Osteoblast (primary cell): ENCODE measurements at regions not wholly inside any gene's neighbourhood (a gene's known extent, or its start where the extent isn't known, plus 50 kb on each side); places are given as distances from the start of the nearest gene placed in this dataset.

Source experiments
- DNase-seq: peaks from one replicate; pipeline ENCODE4 v3.0.0; 2011; ENCODE audit warnings: low spot score, mixed read lengths; ENCODE audit not compliant: insufficient read length; ENCODE audit errors: missing footprints
- H2AFZ ChIP-seq: 2 replicates; pipeline ENCODE4 v1.6.0; 2011; ENCODE audit warnings: mild to moderate bottlenecking, low read length
- H3K27ac ChIP-seq: 2 replicates; pipeline ENCODE4 v1.5.1; 2011; ENCODE audit warnings: mild to moderate bottlenecking, low read depth, low read length, moderate library complexity
- H3K27me3 ChIP-seq: 2 replicates; pipeline ENCODE4 v1.6.0; 2012; ENCODE audit warnings: mild to moderate bottlenecking, control low read depth, inconsistent platforms, low read length, moderate library complexity; ENCODE audit not compliant: insufficient read depth
- H3K36me3 ChIP-seq: 2 replicates; pipeline ENCODE4 v1.5.1; 2011; ENCODE audit warnings: mild to moderate bottlenecking, low read length, control low read depth, moderate library complexity; ENCODE audit not compliant: insufficient read depth
- H3K4me1 ChIP-seq: 2 replicates; pipeline ENCODE4 v1.5.1; 2011; ENCODE audit warnings: mild to moderate bottlenecking, low read length, control low read depth, moderate library complexity; ENCODE audit not compliant: insufficient read depth
- H3K4me2 ChIP-seq: 2 replicates; pipeline ENCODE4 v1.6.0; 2011; ENCODE audit warnings: mild to moderate bottlenecking, low read length; ENCODE audit not compliant: insufficient read depth
- H3K4me3 ChIP-seq: fragments of 200-600 bp; sonication (generic); 3 replicates; pipeline ENCODE4 v1.5.1; 2012; ENCODE audit warnings: mild to moderate bottlenecking, low read length, inconsistent platforms; ENCODE audit not compliant: insufficient read depth
- H3K79me2 ChIP-seq: 2 replicates; pipeline ENCODE4 v1.6.0; 2012; ENCODE audit warnings: mild to moderate bottlenecking, low read length, control low read depth, inconsistent platforms; ENCODE audit not compliant: insufficient read depth
- H3K9me3 ChIP-seq: 2 replicates; pipeline ENCODE4 v1.5.1; 2011; ENCODE audit warnings: low read depth, low read length, control low read depth
- H4K20me1 ChIP-seq: 2 replicates; pipeline ENCODE4 v1.6.0; 2012; ENCODE audit warnings: mild to moderate bottlenecking, low read length, control low read depth; ENCODE audit not compliant: insufficient read depth
- CTCF ChIP-seq: IDR thresholded peaks from 2 replicates; pipeline ENCODE4 v1.5.1; 2011; ENCODE audit warnings: mild to moderate bottlenecking, low read depth, low read length, moderate library complexity; ENCODE audit errors: extremely low read depth

DNA sequence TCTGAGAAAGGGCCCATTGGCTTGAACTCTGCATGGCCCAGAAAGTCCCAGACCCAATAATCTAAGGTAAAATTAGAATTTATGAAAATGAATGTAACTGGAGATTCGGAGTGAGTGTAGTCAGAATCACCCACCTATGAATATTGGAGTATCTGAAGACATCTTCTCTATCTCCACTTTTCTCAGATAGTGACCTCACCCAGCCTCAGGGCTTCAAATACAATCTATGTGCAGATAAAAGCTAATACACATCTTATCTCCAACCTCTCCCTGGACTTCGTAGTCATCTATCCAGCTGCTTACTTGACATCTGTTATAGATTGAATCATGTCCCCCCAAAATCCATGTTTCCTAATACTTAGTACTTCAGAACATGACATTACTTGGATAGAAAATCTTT, 263.2 kb downstream of the RAD51AP2 start:
- Histone ChIP-seq H3K4me2 (no peak overlapping the region), H3K9me3 (no peaks in the 10 kb centered on the region), H3K27me3 (no peaks in the 10 kb centered on the region), H3K4me3 (no peak overlapping the region), H4K20me1 (no peaks in the 10 kb centered on the region), H3K79me2 (no peaks in the 10 kb centered on the region), H3K36me3 (no peaks in the 10 kb centered on the region), H3K4me1 (no peaks in the 10 kb centered on the region), H2AFZ (no peak overlapping the region), H3K27ac (no peak overlapping the region)
- no peak for DNase-seq
- TF ChIP-seq CTCF: no peak

- H3K27ac ChIP-seq: no peak overlapping the region
- no peaks in the 10 kb centered on the region for H4K20me1 ChIP-seq
- no peaks in the 10 kb centered on the region for H3K4me1 ChIP-seq
- no peak overlapping the region for H3K4me3 ChIP-seq
- no peaks in the 10 kb centered on the region for H3K36me3 ChIP-seq
- H2AFZ ChIP-seq: no peak overlapping the region
- H3K27me3 ChIP-seq: no peaks in the 10 kb centered on the region
- DNase-seq: no peak
- H3K79me2 ChIP-seq: no peaks in the 10 kb centered on the region
- TF ChIP-seq CTCF: no peak
- no peak overlapping the region for H3K4me2 ChIP-seq
- H3K9me3 ChIP-seq: no peaks in the 10 kb centered on the region
Observed at GRCh38 chr2:17254421-17254820, 263.8 kb downstream of the RAD51AP2 start.

DNA sequence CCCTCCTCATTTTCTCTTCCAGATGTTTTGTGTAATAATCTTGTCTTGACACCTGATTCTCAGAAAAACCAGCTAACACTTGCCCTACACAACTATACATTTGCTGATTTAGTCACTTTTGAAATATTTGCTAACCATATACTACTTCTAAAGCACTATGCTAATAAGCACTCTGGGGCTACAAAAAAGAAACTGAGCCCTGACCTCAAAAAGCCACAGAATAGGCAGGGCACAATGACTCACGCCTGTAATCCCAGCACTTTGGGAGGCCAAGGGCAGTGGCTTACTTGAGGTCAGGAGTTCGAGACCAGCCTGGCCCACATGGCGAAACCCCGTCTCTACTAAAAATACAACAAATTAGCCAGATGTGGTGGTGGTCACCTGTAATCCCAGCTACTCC, 266.0 kb downstream of the RAD51AP2 start:
- Histone ChIP-seq H3K36me3 (no peaks in the 10 kb centered on the region), H3K4me2 (no peak overlapping the region), H3K27me3 (no peaks in the 10 kb centered on the region), H3K27ac (no peak overlapping the region), H3K9me3 (peaks cover 3% of the 10 kb centered on the region), H2AFZ (no peak overlapping the region), H3K4me1 (no peaks in the 10 kb centered on the region), H3K4me3 (no peak overlapping the region), H4K20me1 (no peaks in the 10 kb centered on the region), H3K79me2 (no peaks in the 10 kb centered on the region)
- no peak for TF ChIP-seq CTCF
- no peak for DNase-seq

DNA sequence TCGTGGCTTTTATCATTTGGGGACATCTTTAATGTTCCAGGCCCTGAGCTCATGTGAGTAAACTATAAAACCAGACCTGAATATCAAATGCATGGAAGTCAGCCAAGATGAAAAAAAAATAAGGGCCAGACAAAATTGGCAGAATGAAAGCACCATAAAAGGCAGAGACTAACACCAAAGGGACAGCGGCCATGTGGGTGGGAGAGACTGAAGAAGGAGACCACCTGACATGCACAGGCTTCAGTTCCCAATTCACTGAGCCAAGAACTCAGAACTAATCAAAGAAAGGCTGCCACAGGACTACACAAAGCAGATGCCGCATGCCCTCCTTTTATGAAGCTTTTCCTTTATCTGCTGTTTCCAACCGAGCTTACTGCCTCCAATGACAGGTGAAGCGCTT, 267.1 kb downstream of the RAD51AP2 start:
- no peak overlapping the region for H3K4me3 ChIP-seq
- TF ChIP-seq CTCF: no peak
- no peak overlapping the region for H3K4me2 ChIP-seq

More for the DNA sequence above, 267.1 kb downstream of the RAD51AP2 start:
- H2AFZ ChIP-seq: no peak overlapping the region
- no peak for DNase-seq
- H3K27ac ChIP-seq: no peak overlapping the region
- H4K20me1 ChIP-seq: no peaks in the 10 kb centered on the region
- peaks cover 3% of the 10 kb centered on the region for H3K9me3 ChIP-seq
- H3K27me3 ChIP-seq: no peaks in the 10 kb centered on the region
- H3K36me3 ChIP-seq: no peaks in the 10 kb centered on the region
- no peaks in the 10 kb centered on the region for H3K79me2 ChIP-seq
- H3K4me1 ChIP-seq: no peaks in the 10 kb centered on the region
